Coronary artery (tissue), 2 donors: ENCODE measurements at regions not wholly inside any gene's neighbourhood (a gene's known extent, or its start where the extent isn't known, plus 50 kb on each side); places are given as distances from the start of the nearest gene placed in this dataset.

Source experiments
- DNase-seq: peaks from one replicate; pipeline ENCODE4 v3.0.0-alpha.2; 2017; ENCODE audit warnings: low spot score
- H3K27ac ChIP-seq, 2 donors: fragments of 200-600 bp; sonication (generic); one replicate each; pipeline ENCODE4 v1.5.1; 2016 to 2019
- H3K4me3 ChIP-seq: fragments of 200-600 bp; sonication (generic); 2 replicates; pipeline ENCODE4 v1.5.1; 2016; ENCODE audit warnings: mild to moderate bottlenecking, moderate library complexity
- TF ChIP-seq, protein P1 (sequence below): fragments of 200-600 bp; sonication (generic); IDR thresholded peaks from one replicate; pipeline ENCODE4 v1.5.1; 2019; ENCODE audit warnings: antibody characterized with exemption

DNA sequence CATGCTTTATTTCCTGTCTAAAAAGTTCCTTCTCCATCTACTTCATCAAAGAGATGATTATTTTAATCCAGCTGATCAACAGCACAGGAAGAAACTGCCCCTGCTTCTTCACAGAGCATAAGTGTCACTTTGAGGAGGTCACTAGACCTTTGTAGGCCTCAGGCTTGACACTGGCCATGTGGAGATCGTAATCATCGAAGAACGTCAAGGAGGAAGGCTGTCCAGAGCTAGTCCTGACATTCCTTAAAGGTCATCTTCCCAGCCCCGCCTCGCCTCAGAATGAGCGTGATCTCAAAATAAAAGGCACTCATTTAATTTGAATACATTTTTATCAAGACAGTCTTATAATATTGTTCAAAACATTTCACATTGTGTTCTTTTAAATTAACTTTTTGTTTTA is 445.7 kb upstream of the CDH4 start:
- DNase-seq: no peak

DNA sequence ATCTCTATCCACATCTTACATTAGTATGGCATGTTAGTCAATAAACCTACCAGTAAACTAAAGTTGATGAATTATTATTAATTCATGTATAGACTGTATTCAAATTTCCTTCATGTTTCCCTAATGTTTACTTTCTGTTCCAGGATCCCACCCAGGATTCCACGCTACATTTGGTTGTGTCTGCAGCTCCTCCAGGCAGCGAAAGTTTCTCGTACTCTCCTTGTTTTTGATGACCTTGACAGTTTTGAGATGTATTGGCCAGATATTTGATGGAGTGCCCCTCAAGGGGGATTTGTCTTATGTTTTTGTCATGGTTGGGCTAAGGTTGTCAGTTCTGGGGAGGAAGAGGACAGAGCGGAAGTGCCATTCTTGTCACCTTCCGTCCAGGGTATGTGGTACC is 445.2 kb upstream of the CDH4 start:
- DNase-seq: no peak
- Histone ChIP-seq H3K4me3 (no peak overlapping the region), H3K27ac (no peak overlapping the region)
- TF ChIP-seq, protein P1, sequence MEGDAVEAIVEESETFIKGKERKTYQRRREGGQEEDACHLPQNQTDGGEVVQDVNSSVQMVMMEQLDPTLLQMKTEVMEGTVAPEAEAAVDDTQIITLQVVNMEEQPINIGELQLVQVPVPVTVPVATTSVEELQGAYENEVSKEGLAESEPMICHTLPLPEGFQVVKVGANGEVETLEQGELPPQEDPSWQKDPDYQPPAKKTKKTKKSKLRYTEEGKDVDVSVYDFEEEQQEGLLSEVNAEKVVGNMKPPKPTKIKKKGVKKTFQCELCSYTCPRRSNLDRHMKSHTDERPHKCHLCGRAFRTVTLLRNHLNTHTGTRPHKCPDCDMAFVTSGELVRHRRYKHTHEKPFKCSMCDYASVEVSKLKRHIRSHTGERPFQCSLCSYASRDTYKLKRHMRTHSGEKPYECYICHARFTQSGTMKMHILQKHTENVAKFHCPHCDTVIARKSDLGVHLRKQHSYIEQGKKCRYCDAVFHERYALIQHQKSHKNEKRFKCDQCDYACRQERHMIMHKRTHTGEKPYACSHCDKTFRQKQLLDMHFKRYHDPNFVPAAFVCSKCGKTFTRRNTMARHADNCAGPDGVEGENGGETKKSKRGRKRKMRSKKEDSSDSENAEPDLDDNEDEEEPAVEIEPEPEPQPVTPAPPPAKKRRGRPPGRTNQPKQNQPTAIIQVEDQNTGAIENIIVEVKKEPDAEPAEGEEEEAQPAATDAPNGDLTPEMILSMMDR: no peak

More for the DNA sequence above, 445.7 kb upstream of the CDH4 start:
- Histone ChIP-seq H3K27ac (no peak overlapping the region), H3K4me3 (no peak overlapping the region)
- TF ChIP-seq, protein P1: no peak

DNA sequence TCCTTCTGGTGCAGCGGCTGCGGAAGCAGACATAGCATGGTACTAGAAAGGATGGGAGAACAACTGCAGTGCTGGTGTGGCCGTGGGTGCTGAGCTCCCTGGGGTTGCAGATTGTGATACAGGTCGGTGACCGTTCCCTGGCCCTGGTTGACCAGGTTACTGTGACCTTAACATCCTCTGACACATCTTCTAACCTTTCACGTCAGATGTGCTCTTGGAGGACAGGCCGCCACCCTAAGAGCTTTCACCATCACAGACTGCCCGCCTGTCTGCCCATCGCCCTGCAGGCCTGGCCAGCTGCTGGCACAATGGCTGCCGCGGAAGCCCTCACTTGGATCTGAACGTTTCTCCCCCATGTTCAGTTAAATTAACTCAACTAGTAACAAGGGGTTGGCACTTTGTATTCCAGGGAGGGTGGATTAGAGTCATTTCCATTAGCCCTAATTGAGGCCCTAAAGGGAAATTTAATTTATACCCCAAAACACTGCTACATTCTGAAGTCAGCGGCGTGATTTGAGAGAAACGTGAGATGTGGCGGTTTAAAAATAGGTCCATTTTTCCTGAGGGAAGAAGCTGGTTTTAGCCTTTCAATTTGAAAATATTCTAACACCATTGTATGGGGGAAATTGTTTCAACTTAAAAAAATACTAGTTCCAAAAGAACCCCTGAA is 443.9 kb upstream of the CDH4 start:
- H3K27ac ChIP-seq: no peak overlapping the region
- TF ChIP-seq, protein P1: no peak
- no peak for DNase-seq
- H3K4me3 ChIP-seq: no peak overlapping the region

DNA sequence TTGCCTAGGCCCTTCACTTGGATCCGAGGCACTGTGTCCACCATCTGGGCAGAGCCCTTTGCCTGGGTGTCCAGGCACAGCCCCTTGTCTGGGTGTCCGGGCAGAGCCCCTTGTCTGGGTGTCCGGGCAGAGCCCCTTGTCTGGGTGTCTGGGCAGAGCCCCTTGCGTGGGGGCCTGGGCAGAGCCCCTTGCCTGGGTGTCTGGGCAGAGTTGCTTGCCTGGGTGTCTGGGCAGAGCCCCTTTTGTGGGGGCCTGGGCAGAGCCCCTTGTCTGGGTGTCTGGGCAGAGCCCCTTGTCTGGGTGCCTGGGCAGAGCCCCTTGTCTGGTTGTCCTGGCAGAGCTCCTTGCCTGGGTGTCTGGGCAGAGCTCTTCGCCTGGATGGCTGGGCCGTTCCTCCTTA is 443.4 kb upstream of the CDH4 start:
- H3K27ac ChIP-seq: no peak overlapping the region
- no peak for DNase-seq
- no peak overlapping the region for H3K4me3 ChIP-seq
- TF ChIP-seq, protein P1: no peak

DNA sequence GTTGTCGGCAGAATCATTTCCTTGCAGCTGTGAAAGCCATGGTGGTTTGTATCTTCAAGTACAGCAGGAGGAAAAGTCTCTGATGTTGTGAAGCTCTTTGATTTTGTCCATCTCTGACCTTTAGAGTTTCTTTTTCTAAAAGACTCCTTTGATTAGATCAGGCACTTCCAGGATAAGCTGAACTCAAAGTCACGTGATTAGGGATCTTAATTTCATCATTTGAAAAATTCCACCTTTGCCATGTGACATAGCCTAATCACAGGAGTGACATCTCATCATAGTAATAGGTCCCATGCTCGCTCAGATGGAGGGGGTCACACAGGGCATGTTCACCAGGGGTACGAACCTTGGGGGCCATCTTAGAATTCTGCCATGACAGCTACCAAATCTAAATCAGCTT is 441.5 kb upstream of the CDH4 start:
- Histone ChIP-seq H3K27ac (no peak overlapping the region), H3K4me3 (no peak overlapping the region)
- TF ChIP-seq, protein P1: no peak
- no peak for DNase-seq

DNA sequence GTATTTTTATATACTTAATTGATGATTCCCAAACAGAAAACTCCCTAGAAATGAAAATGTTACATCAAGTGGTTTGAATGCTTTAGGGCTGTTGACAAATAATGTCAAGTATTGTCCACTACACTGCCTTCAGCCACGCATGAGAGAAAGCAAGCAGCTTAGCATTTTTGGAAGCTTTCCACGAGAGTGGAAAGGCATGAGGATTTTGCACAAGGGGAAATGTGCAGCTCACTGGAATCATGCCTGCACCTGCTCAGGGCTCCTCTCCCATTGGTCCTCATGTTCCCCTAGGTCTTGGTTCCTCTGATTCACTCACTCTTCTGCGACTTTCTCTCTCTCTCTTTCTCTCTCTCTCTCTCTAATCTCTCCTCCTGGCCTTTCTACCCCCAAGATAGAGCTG is 439.5 kb upstream of the CDH4 start:
- DNase-seq: no peak
- Histone ChIP-seq H3K27ac (no peak overlapping the region), H3K4me3 (no peak overlapping the region)
- TF ChIP-seq, protein P1: no peak

DNA sequence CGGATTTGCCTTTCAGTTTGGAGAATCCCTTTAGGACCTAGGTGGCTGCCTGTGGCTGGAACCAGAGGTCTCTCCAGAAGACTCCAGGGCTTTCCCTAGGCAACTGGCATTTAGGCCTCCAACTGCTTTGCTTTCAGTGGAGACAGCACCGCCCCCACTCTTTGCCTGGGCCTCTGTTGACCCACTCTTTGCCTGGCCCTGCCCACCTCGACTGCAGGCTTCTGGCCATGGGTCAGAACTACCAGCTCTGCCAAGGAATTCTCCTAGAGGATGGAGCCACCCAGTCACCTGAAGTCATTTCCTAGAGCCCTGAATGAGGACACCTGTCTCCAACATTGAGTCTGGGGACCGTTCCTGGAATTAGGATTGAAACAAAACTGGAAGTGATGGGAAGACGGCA is 439.0 kb upstream of the CDH4 start:
- Histone ChIP-seq H3K4me3 (no peak overlapping the region), H3K27ac (no peak overlapping the region)
- TF ChIP-seq, protein P1: no peak
- DNase-seq: no peak
